Endothelial cell of umbilical vein (primary cell): ENCODE measurements at regions not wholly inside any gene's neighbourhood (a gene's known extent, or its start where the extent isn't known, plus 50 kb on each side); places are given as distances from the start of the nearest gene placed in this dataset.

Experiments used
- CTCF ChIP-seq, 2 donors: IDR thresholded peaks; 1 replicate in 1 of 2; 2 replicates in 1 of 2; pipeline ENCODE4 v1.5.1; 2011; ENCODE audit warnings: low read length in 2 of 2, mild to moderate bottlenecking in 2 of 2, moderate library complexity in 2 of 2, control low read depth in 1 of 2, inconsistent platforms in 1 of 2, low read depth in 1 of 2; ENCODE audit not compliant: insufficient read depth in 1 of 2; ENCODE audit errors: extremely low read depth in 1 of 2
- JUN ChIP-seq: IDR thresholded peaks from 2 replicates; pipeline ENCODE4 v1.6.1; 2011; ENCODE audit warnings: borderline replicate concordance, low read depth; ENCODE audit not compliant: insufficient read length, insufficient read depth

DNA sequence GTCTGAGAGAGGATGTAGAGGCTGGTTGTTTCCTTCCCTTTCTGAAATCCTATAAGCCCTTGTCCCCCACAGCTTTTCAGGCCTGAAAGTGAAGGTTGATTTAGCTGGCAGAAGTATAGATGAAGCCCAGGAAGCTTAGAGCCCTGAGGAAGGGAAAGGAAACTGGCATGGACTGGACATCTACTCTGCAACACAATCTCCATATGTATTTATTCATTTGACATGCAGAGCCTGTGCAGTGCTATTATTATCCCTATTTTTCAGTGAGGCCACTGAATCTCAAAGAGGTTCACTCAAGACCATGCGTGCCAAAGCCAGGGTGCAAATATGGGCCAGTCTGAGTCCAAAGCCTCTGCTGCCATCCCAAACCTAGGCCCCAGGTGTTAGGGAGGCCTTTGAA, 78.5 kb upstream of the KCND3 start:
- TF ChIP-seq JUN, result no peak
- no peak for TF ChIP-seq CTCF (IDR thresholded peaks at IDR 0.05; ENCODE audit: extremely low read depth in 1 of 2, insufficient read depth in 1 of 2, low read depth in 1 of 2, low read length in 2 of 2)
